Activated CD8-positive, alpha-beta memory T cell treated with anti-CD3 and anti-CD28 coated beads, Interleukin-2, amount 10 ng/mL, durations not matched to agents 7 days and 5 days (primary cell): ENCODE measurements at regions not wholly inside any gene's neighbourhood (a gene's known extent, or its start where the extent isn't known, plus 50 kb on each side); places are given as distances from the start of the nearest gene placed in this dataset.

Experiments used
- ATAC-seq: fragments of 150-1000 bp; cut with Tn5 transposase; one replicate; pipeline ENCODE4 v1.10.0; 2021; ENCODE audit warnings: moderate library complexity
- CTCF ChIA-PET: fragments of 350-600 bp; sonication (Branson Sonifier 250); formaldehyde crosslinking; loops from one replicate; lab custom pipeline; 2021; ENCODE audit warnings: antibody characterized with exemption; lab: Charles Lee
- DNase-seq: peaks from one replicate; pipeline ENCODE4 v3.0.0-alpha.2; 2020
- H3K27ac Mint-ChIP-seq: one replicate; pipeline ENCODE4 v1.8.0; 2021; ENCODE audit warnings: mild to moderate bottlenecking, mixed read lengths
- H3K27me3 Mint-ChIP-seq: one replicate; pipeline ENCODE4 v1.8.0; 2021; ENCODE audit warnings: mixed read lengths
- H3K36me3 Mint-ChIP-seq: one replicate; pipeline ENCODE4 v1.8.0; 2021; ENCODE audit warnings: mild to moderate bottlenecking, mixed read lengths
- H3K4me1 Mint-ChIP-seq: one replicate; pipeline ENCODE4 v1.8.0; 2021; ENCODE audit warnings: mixed read lengths
- H3K4me3 Mint-ChIP-seq: one replicate; pipeline ENCODE4 v1.8.0; 2021; ENCODE audit warnings: mild to moderate bottlenecking, moderate library complexity, mixed read lengths
- H3K9me3 Mint-ChIP-seq: one replicate; pipeline ENCODE4 v1.8.0; 2022; ENCODE audit warnings: low read depth, mixed read lengths

- H3K4me1 Mint-ChIP-seq: no peaks in the 10 kb centered on the region
- H3K27me3 Mint-ChIP-seq: no peaks in the 10 kb centered on the region
- peaks cover 2% of the 10 kb centered on the region for H3K9me3 Mint-ChIP-seq
- no peaks in the 10 kb centered on the region for H3K36me3 Mint-ChIP-seq
- no peak for DNase-seq
- no peak overlapping the region for H3K27ac Mint-ChIP-seq
- no peak overlapping the region for H3K4me3 Mint-ChIP-seq
- ATAC-seq: no peak
- CTCF ChIA-PET: no interaction called here
Observed at GRCh38 chr17:12445331-12445730, 220.4 kb upstream of the MYOCD start.

DNA sequence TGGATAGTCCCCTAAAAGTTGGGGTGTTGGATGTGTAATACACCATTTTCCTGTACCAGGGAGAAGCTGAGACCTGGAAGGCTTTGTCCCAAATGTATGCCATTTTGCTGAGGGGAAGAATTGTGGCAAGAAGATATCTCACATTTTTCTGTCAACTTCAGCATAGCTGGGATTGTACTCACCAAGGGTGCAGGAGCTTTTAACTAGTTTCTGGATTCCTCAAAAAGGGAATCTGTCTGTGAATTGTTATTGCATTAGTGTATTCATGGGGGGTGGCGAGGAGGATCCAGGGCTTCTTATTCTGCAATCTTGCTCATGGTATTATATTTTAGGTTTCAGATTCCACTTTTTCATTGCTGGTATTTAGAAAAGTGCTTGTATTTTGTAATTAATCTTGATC is 208.2 kb upstream of the MYOCD start:
- no peaks in the 10 kb centered on the region for H3K36me3 Mint-ChIP-seq
- no peaks in the 10 kb centered on the region for H3K27me3 Mint-ChIP-seq
- H3K4me1 Mint-ChIP-seq: no peaks in the 10 kb centered on the region
- H3K9me3 Mint-ChIP-seq: peaks cover 7% of the 10 kb centered on the region
- DNase-seq (no peak), ATAC-seq (no peak)
- no peak overlapping the region for H3K27ac Mint-ChIP-seq
- CTCF ChIA-PET: no interaction called here
- H3K4me3 Mint-ChIP-seq: no peak overlapping the region

- Mint-ChIP-seq H3K27ac (no peak overlapping the region), H3K36me3 (no peaks in the 10 kb centered on the region)
- ATAC-seq: no peak
Observed at GRCh38 chr17:12459736-12460135, 206.0 kb upstream of the MYOCD start.

DNA sequence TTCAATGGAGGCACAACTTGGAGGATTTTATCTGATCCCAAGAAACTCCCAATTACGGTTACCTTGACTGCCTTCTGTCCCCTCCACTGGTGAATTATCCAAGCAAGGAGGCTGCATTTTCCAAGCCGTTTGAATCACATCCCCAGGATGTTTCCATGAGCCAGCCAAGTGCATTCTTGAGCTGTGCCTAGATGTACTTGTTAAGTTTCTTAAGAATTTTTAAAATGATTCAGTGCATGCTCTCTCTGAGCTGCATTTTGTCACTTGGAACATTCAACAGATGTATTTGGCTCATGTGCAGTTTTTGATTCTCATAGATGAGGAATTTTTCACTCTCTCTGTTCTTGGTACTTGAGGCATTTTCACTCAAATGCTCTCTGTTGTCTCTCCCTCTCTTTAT is 202.6 kb upstream of the MYOCD start:
- H3K9me3 Mint-ChIP-seq: peaks cover 5% of the 10 kb centered on the region

More at GRCh38 chr17:12459736-12460135, 206.0 kb upstream of the MYOCD start:
- no peak for DNase-seq
- CTCF ChIA-PET: no interaction called here
- no peak overlapping the region for H3K4me3 Mint-ChIP-seq
- H3K4me1 Mint-ChIP-seq: no peaks in the 10 kb centered on the region
- H3K27me3 Mint-ChIP-seq: no peaks in the 10 kb centered on the region
- H3K9me3 Mint-ChIP-seq: peaks cover 10% of the 10 kb centered on the region

GRCh38 chr17:12472252-12473173 is 193.2 kb upstream of the MYOCD start:
- no peak for DNase-seq
- Mint-ChIP-seq H3K27me3 (no peaks in the 10 kb centered on the region), H3K4me3 (no peak overlapping the region), H3K27ac (no peak overlapping the region), H3K36me3 (no peaks in the 10 kb centered on the region), H3K9me3 (no peaks in the 10 kb centered on the region), H3K4me1 (no peaks in the 10 kb centered on the region)
- no peak for ATAC-seq
- CTCF ChIA-PET: no interaction called here

More for the DNA sequence above, 202.6 kb upstream of the MYOCD start:
- H3K36me3 Mint-ChIP-seq: no peaks in the 10 kb centered on the region
- no peak overlapping the region for H3K4me3 Mint-ChIP-seq
- CTCF ChIA-PET: no interaction called here
- no peak overlapping the region for H3K27ac Mint-ChIP-seq
- DNase-seq (no peak), ATAC-seq (no peak)
- no peaks in the 10 kb centered on the region for H3K4me1 Mint-ChIP-seq
- H3K27me3 Mint-ChIP-seq: no peaks in the 10 kb centered on the region

DNA sequence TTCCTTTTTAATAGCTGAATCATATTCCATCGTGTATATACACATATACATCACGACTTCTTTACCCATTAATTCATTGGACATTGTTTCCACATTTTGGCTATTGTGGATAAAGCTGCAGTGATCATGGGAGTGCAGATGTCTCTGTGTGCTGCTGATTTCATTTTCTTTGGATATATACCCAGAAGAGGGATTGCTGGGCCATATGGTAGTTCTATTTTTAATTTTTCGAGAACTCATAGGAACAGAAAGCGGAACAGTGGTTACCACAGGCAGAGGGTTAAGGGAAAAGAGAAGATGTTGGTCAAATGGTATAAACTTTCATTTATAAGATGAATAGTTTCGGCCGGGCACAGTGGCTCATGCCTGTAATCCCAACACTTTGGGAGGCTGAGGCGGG is 187.4 kb upstream of the MYOCD start:
- no peaks in the 10 kb centered on the region for H3K9me3 Mint-ChIP-seq
- no peaks in the 10 kb centered on the region for H3K4me1 Mint-ChIP-seq
- DNase-seq (no peak), ATAC-seq (no peak)
- no peak overlapping the region for H3K27ac Mint-ChIP-seq
- CTCF ChIA-PET: no interaction called here
- no peaks in the 10 kb centered on the region for H3K36me3 Mint-ChIP-seq
- no peak overlapping the region for H3K4me3 Mint-ChIP-seq
- H3K27me3 Mint-ChIP-seq: no peaks in the 10 kb centered on the region

DNA sequence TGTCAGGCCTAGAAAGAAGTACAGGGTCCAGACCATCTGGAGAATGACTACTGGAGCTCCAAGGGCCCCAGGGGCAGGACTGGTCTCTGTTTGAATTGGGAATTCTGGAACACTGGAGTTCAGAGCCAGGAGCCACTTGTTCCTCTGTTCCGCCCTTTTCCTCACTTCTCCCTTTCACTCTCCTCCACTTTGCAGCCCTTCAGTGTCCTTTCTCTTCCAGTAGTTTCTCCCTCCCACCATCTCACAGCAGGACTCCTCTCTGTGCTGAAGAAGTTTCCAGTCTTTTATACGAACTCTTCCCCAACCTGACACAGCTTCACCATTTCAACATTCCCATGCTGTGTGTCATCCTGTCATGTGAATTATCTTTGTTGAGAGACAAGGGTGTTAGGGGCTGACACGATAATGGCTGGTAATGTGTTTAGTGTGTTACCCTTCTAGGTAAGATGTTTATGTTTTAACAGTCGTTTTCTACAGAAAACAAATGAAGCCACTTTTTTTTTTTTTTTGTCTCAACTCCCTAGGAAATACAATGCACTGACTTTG is 180.3 kb upstream of the MYOCD start:
- Mint-ChIP-seq H3K4me3 (no peak overlapping the region), H3K27ac (no peak overlapping the region), H3K36me3 (no peaks in the 10 kb centered on the region), H3K27me3 (no peaks in the 10 kb centered on the region), H3K9me3 (peaks cover 2% of the 10 kb centered on the region), H3K4me1 (no peaks in the 10 kb centered on the region)
- CTCF ChIA-PET: no interaction called here
- ATAC-seq (no peak), DNase-seq (no peak)

DNA sequence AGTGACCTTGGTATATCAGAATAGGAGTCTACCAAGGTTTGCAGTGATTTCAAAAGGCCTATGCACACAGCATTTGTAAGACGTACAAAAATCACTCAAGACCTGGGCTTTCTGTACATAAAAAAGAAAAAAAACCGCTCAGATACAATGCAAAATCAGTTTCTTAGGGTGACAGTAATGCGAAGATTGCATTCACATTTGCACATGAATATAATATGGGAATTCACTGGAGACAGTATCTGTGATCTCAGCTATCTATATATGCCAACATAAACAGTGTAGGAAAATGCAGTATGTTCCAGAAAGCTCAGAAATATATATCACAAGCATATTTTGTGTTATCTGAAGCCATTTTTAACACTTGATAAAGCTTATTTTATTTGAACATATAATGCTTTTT is 176.4 kb upstream of the MYOCD start:
- Mint-ChIP-seq H3K4me1 (no peaks in the 10 kb centered on the region), H3K4me3 (no peak overlapping the region), H3K27me3 (no peaks in the 10 kb centered on the region), H3K9me3 (peaks cover 2% of the 10 kb centered on the region), H3K36me3 (no peaks in the 10 kb centered on the region), H3K27ac (no peak overlapping the region)
- CTCF ChIA-PET: no interaction called here
- no peak for DNase-seq
- ATAC-seq: no peak

DNA sequence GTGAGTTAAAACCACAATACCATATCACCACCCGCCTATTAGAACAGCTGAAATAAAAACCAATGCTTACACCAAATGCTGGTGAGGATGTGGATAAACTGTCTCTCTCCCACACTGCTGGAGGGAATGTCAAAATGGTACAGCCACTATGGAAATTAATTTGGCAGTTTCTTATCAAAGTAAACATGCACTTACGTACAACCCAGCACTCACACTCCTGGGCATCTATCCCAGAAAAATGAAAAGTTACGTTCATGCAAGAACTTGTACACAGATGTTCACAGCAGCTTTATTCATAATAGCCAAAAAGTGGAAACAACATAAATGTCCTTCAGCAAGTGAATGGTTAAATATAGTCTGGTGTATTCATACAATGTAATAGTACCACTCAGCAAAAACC is 173.2 kb upstream of the MYOCD start:
- Mint-ChIP-seq H3K4me3 (no peak overlapping the region), H3K27me3 (no peaks in the 10 kb centered on the region), H3K27ac (no peak overlapping the region), H3K4me1 (no peaks in the 10 kb centered on the region), H3K9me3 (no peaks in the 10 kb centered on the region), H3K36me3 (no peaks in the 10 kb centered on the region)
- ATAC-seq (no peak), DNase-seq (no peak)
- CTCF ChIA-PET: no interaction called here

GRCh38 chr17:12505866-12506265 is 159.8 kb upstream of the MYOCD start:
- DNase-seq: no peak
- Mint-ChIP-seq H3K36me3 (no peaks in the 10 kb centered on the region), H3K4me1 (no peaks in the 10 kb centered on the region), H3K4me3 (no peak overlapping the region), H3K27me3 (no peaks in the 10 kb centered on the region), H3K27ac (no peak overlapping the region), H3K9me3 (peaks cover 3% of the 10 kb centered on the region)
- ATAC-seq: no peak
- CTCF ChIA-PET: no interaction called here

GRCh38 chr17:12507026-12507595 is 158.6 kb upstream of the MYOCD start:
- peaks cover 3% of the 10 kb centered on the region for H3K9me3 Mint-ChIP-seq
- CTCF ChIA-PET: no interaction called here
- DNase-seq (no peak), ATAC-seq (no peak)
- no peak overlapping the region for H3K27ac Mint-ChIP-seq
- no peaks in the 10 kb centered on the region for H3K27me3 Mint-ChIP-seq
- H3K4me1 Mint-ChIP-seq: no peaks in the 10 kb centered on the region
- no peak overlapping the region for H3K4me3 Mint-ChIP-seq
- H3K36me3 Mint-ChIP-seq: no peaks in the 10 kb centered on the region

DNA sequence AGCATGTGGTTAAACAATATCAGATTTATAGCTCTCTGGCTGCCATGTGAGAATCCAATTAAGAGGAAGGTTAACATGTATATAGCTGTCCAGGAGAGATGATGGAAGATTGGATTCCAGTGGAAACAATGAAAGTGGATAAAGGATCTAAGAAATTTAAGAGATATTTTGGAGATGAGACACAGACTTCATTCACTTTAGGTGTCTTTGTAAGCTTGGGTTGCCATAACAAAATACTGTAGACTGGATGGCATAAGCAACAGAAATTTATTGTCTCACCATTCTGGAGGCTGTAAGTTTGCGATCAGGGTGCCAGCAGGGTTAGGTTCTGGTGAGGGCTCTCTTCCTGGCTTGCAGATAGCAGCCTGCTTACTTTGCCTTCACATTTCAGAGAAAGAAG is 155.9 kb upstream of the MYOCD start:
- no peak overlapping the region for H3K27ac Mint-ChIP-seq
- H3K36me3 Mint-ChIP-seq: no peaks in the 10 kb centered on the region

DNA sequence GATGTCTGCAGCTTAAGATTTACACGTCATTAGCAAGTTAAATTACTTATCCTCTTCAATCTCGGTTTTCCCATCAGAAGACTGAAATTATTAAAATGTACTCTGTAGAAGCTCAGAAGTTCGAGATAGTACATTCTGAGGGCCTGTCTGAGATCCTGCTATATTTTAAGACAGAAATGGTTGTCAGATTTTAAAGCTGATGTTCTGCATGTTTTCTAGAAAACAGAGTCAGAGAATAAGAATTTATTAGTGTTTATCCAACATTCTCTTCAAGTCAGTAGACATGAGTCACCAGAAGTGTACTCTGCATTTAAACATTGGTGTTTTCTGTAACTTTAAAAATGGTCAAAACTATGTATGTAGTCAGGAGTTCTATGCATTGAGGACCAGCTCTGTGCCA is 155.2 kb upstream of the MYOCD start:
- H3K27ac Mint-ChIP-seq: no peak overlapping the region
- H3K36me3 Mint-ChIP-seq: no peaks in the 10 kb centered on the region
- H3K4me1 Mint-ChIP-seq: no peaks in the 10 kb centered on the region
- H3K27me3 Mint-ChIP-seq: no peaks in the 10 kb centered on the region
- DNase-seq: no peak
- CTCF ChIA-PET: no interaction called here
- ATAC-seq: no peak
- H3K4me3 Mint-ChIP-seq: no peak overlapping the region
- H3K9me3 Mint-ChIP-seq: peaks cover 6% of the 10 kb centered on the region

More for the DNA sequence above, 155.9 kb upstream of the MYOCD start:
- CTCF ChIA-PET: no interaction called here
- H3K9me3 Mint-ChIP-seq: peaks cover 3% of the 10 kb centered on the region
- DNase-seq: no peak
- H3K27me3 Mint-ChIP-seq: no peaks in the 10 kb centered on the region
- no peaks in the 10 kb centered on the region for H3K4me1 Mint-ChIP-seq
- no peak for ATAC-seq
- H3K4me3 Mint-ChIP-seq: no peak overlapping the region
